Activated CD8-positive, alpha-beta memory T cell treated with anti-CD3 and anti-CD28 coated beads for 36 hours (primary cell): ENCODE measurements at regions not wholly inside any gene's neighbourhood (a gene's known extent, or its start where the extent isn't known, plus 50 kb on each side); places are given as distances from the start of the nearest gene placed in this dataset.

Source experiments
- CTCF ChIA-PET: fragments of 350-600 bp; sonication (Branson Sonifier 250); formaldehyde crosslinking; loops from one replicate; lab custom pipeline; 2021; ENCODE audit warnings: antibody characterized with exemption; lab: Charles Lee
- POLR2A ChIA-PET: fragments of 350-600 bp; sonication (Branson Sonifier 250); formaldehyde crosslinking; loops from one replicate; lab custom pipeline; 2021; ENCODE audit warnings: antibody characterized with exemption; lab: Charles Lee

- POLR2A ChIA-PET, result no interaction called here
- CTCF ChIA-PET, result no interaction called here
Observed at GRCh38 chr22:48572951-48573350, 1254.7 kb downstream of the BRD1 start.

- ChIA-PET POLR2A (no interaction called here), CTCF (no interaction called here)
Observed at GRCh38 chr22:48570912-48571311, 1256.8 kb downstream of the BRD1 start.

GRCh38 chr22:48569476-48570233 is 1258.0 kb downstream of the BRD1 start:
- POLR2A ChIA-PET, result no interaction called here
- CTCF ChIA-PET, result no interaction called here

- CTCF ChIA-PET, result no interaction called here
- POLR2A ChIA-PET, result no interaction called here
Observed at GRCh38 chr22:48568736-48569330, 1258.8 kb downstream of the BRD1 start.

GRCh38 chr22:48567213-48567975 is 1260.3 kb downstream of the BRD1 start:
- POLR2A ChIA-PET, result no interaction called here

GRCh38 chr22:48566741-48567140 is 1260.9 kb downstream of the BRD1 start:
- ChIA-PET CTCF (no interaction called here), POLR2A (no interaction called here)

More at GRCh38 chr22:48567213-48567975, 1260.3 kb downstream of the BRD1 start:
- CTCF ChIA-PET, result no interaction called here

GRCh38 chr22:48565901-48566501 is 1261.7 kb downstream of the BRD1 start:
- ChIA-PET POLR2A (no interaction called here), CTCF (no interaction called here)

GRCh38 chr22:48564995-48565394 is 1262.7 kb downstream of the BRD1 start:
- POLR2A ChIA-PET, result no interaction called here
- CTCF ChIA-PET, result no interaction called here

- POLR2A ChIA-PET, result no interaction called here
- CTCF ChIA-PET, result no interaction called here
Observed at GRCh38 chr22:48563966-48564330, 1263.7 kb downstream of the BRD1 start.

GRCh38 chr22:48563118-48563965 is 1264.3 kb downstream of the BRD1 start:
- POLR2A ChIA-PET, result no interaction called here
- CTCF ChIA-PET, result no interaction called here

GRCh38 chr22:48561676-48562075 is 1266.0 kb downstream of the BRD1 start:
- CTCF ChIA-PET, result no interaction called here
- POLR2A ChIA-PET, result no interaction called here

- ChIA-PET POLR2A (no interaction called here), CTCF (no interaction called here)
Observed at GRCh38 chr22:48560836-48561235, 1266.8 kb downstream of the BRD1 start.

- CTCF ChIA-PET, result no interaction called here
- POLR2A ChIA-PET, result no interaction called here
Observed at GRCh38 chr22:48560389-48560751, 1267.3 kb downstream of the BRD1 start.

- ChIA-PET CTCF (no interaction called here), POLR2A (no interaction called here)
Observed at GRCh38 chr22:48559647-48560388, 1267.9 kb downstream of the BRD1 start.

- POLR2A ChIA-PET, result no interaction called here
- CTCF ChIA-PET, result no interaction called here
Observed at GRCh38 chr22:48558606-48559402, 1268.9 kb downstream of the BRD1 start.

GRCh38 chr22:48558016-48558415 is 1269.7 kb downstream of the BRD1 start:
- POLR2A ChIA-PET, result no interaction called here

GRCh38 chr22:48557473-48557872 is 1270.2 kb downstream of the BRD1 start:
- POLR2A ChIA-PET, result no interaction called here

More at GRCh38 chr22:48558016-48558415, 1269.7 kb downstream of the BRD1 start:
- CTCF ChIA-PET, result no interaction called here

GRCh38 chr22:48556751-48557150 is 1270.9 kb downstream of the BRD1 start:
- POLR2A ChIA-PET, result no interaction called here
- CTCF ChIA-PET, result no interaction called here

More at GRCh38 chr22:48557473-48557872, 1270.2 kb downstream of the BRD1 start:
- CTCF ChIA-PET, result no interaction called here
